ENCODE measurements at regions not wholly inside any gene's neighbourhood (a gene's known extent, or its start where the extent isn't known, plus 50 kb on each side); places are given as distances from the start of the nearest gene placed in this dataset.
A peak's percentile ranks its signal among the peaks of the same experiment; 100 is the strongest.

DNA sequence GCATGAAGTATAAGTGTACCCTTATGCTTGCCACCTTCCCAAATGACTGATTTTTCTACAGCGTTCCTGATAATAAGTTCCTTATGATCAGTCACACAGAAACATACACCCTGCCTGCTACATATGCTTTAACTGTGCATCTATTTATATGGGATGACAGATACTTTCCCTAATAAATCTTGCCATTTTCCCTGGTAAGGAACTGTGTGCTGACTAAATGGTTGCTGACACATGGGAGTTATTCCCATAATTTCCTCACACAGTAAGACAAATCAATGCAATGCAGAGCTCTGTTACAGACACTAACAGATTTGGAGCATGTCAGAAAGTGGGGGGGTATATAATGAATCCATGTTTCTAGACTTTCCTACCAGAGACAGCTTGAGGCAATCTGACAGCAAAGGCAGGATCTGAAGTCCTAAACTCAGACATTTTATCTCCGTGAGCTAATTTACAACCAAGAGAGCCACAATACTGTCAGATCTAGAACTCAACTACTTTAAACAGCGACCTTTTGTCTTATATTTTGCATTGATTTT is 86.9 kb upstream of the TCF12 start:
- WGBS, 2 donors (ENCODE audit: extremely low coverage in 2 of 2, insufficient read length in 2 of 2, insufficient replicate concordance in 1 of 2): no CpG with 5 or more reads among the region's 3 CpGs
- Histone ChIP-seq H3K9ac (ENCODE audit: low read depth, low read length, poor library complexity) (no peak overlapping the region), H2AK5ac (ENCODE audit: low read depth, low read length) (no peak overlapping the region), H4K91ac (ENCODE audit: low read depth, low read length, poor library complexity) (no peak overlapping the region), H4K8ac (ENCODE audit: low read depth, low read length) (no peak overlapping the region), H2BK5ac (ENCODE audit: low read length) (no peak overlapping the region), H3K27me3 (ENCODE audit: control insufficient read depth in 3 of 3, insufficient read depth in 3 of 3, low read depth in 1 of 3, low read length in 3 of 3) (no peaks in the 10 kb centered on the region), H2AFZ (ENCODE audit: low read length) (no peak overlapping the region), H2BK15ac (ENCODE audit: low read length) (no peak overlapping the region), H2BK12ac (ENCODE audit: low read length) (no peak overlapping the region), H3K4me2 (ENCODE audit: insufficient read depth, low read length, poor library complexity, severe bottlenecking) (no peak overlapping the region), H3K4me3 (ENCODE audit: low read length in 2 of 2) (no peak overlapping the region), H3K9me3 (replicated peaks in 1 of 2; ENCODE audit: control insufficient read depth in 2 of 2, insufficient read depth in 1 of 2, low read depth in 1 of 2, low read length in 2 of 2) (no peaks in the 10 kb centered on the region), H2BK120ac (ENCODE audit: low read depth, low read length) (no peak overlapping the region), H3K27ac (replicated peaks; ENCODE audit: low read length) (no peak overlapping the region), H3K36me3 (replicated peaks in 1 of 2; ENCODE audit: control insufficient read depth in 2 of 2, insufficient read depth in 2 of 2, low read length in 2 of 2) (no peaks in the 10 kb centered on the region), H3K23ac (ENCODE audit: low read depth, low read length, poor library complexity) (no peak overlapping the region), H3K79me1 (ENCODE audit: low read depth, low read length) (no peaks in the 10 kb centered on the region), H3K4ac (ENCODE audit: low read length) (no peak overlapping the region), H3K4me1 (ENCODE audit: control insufficient read depth in 2 of 2, insufficient read depth in 1 of 2, low read depth in 1 of 2, low read length in 2 of 2) (no peaks in the 10 kb centered on the region), H3K14ac (ENCODE audit: low read length) (no peak overlapping the region), H3K18ac (ENCODE audit: low read length) (no peak overlapping the region)
- DNase-seq (ENCODE audit: low spot score): no peak

DNA sequence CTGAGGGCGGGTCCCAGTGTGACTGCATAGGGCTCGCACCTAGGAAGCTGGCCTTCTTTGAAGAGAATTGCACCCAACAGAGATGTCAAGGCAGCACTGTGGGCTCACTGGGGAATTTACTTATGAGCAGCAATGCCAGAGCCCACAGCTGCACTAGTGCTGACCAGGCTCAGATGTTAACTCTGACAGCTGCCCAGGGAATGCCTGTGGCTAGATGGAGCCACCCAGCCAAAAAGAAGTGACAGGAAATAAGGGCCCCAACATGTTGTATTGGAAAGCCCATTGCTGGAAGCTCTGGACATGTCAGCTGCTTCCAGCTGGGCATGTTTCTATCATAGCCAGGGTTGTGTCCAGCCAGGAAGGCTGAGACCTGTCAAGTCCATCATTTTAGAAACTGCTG is 90.9 kb upstream of the ZNF280D start:
- no peak for DNase-seq (ENCODE audit: low spot score)
- H3K79me1 ChIP-seq (ENCODE audit: low read depth, low read length): no peaks in the 10 kb centered on the region
- H2BK5ac ChIP-seq (ENCODE audit: low read length): no peak overlapping the region
- H3K36me3 ChIP-seq (replicated peaks in 1 of 2; ENCODE audit: control insufficient read depth in 2 of 2, insufficient read depth in 2 of 2, low read length in 2 of 2): no peaks in the 10 kb centered on the region
- peaks cover 3 to 4% of the 10 kb centered on the region in 2 donors for H3K4me1 ChIP-seq (ENCODE audit: control insufficient read depth in 2 of 2, insufficient read depth in 1 of 2, low read depth in 1 of 2, low read length in 2 of 2)
- H2AK5ac ChIP-seq (ENCODE audit: low read depth, low read length): no peak overlapping the region
- H3K4me2 ChIP-seq (ENCODE audit: insufficient read depth, low read length, poor library complexity, severe bottlenecking): no peak overlapping the region
- H2BK15ac ChIP-seq (ENCODE audit: low read length): no peak overlapping the region
- H3K14ac ChIP-seq (ENCODE audit: low read length): no peak overlapping the region
- peak overlapping the region; percentile 30 for H2AFZ ChIP-seq (ENCODE audit: low read length)
- no peak overlapping the region for H4K91ac ChIP-seq (ENCODE audit: low read depth, low read length, poor library complexity)
- H2BK12ac ChIP-seq (ENCODE audit: low read length): no peak overlapping the region
- no peaks in the 10 kb centered on the region for H3K27me3 ChIP-seq (ENCODE audit: control insufficient read depth in 3 of 3, insufficient read depth in 3 of 3, low read depth in 1 of 3, low read length in 3 of 3)
- H3K4me3 ChIP-seq (ENCODE audit: low read length in 2 of 2): no peak overlapping the region
- no peak overlapping the region for H3K27ac ChIP-seq (replicated peaks; ENCODE audit: low read length)
- H2BK120ac ChIP-seq (ENCODE audit: low read depth, low read length): no peak overlapping the region
- no peak overlapping the region for H4K8ac ChIP-seq (ENCODE audit: low read depth, low read length)
- no peak overlapping the region for H3K4ac ChIP-seq (ENCODE audit: low read length)
- no peak overlapping the region for H3K18ac ChIP-seq (ENCODE audit: low read length)
- no peaks in the 10 kb centered on the region for H3K9me3 ChIP-seq (replicated peaks in 1 of 2; ENCODE audit: control insufficient read depth in 2 of 2, insufficient read depth in 1 of 2, low read depth in 1 of 2, low read length in 2 of 2)
- H3K9ac ChIP-seq (ENCODE audit: low read depth, low read length, poor library complexity): no peak overlapping the region
- WGBS, 2 donors (ENCODE audit: extremely low coverage in 2 of 2, insufficient read length in 2 of 2, insufficient replicate concordance in 1 of 2): no CpG with 5 or more reads among the region's 2 CpGs
- peak overlapping the region; percentile 36 for H3K23ac ChIP-seq (ENCODE audit: low read depth, low read length, poor library complexity)

DNA sequence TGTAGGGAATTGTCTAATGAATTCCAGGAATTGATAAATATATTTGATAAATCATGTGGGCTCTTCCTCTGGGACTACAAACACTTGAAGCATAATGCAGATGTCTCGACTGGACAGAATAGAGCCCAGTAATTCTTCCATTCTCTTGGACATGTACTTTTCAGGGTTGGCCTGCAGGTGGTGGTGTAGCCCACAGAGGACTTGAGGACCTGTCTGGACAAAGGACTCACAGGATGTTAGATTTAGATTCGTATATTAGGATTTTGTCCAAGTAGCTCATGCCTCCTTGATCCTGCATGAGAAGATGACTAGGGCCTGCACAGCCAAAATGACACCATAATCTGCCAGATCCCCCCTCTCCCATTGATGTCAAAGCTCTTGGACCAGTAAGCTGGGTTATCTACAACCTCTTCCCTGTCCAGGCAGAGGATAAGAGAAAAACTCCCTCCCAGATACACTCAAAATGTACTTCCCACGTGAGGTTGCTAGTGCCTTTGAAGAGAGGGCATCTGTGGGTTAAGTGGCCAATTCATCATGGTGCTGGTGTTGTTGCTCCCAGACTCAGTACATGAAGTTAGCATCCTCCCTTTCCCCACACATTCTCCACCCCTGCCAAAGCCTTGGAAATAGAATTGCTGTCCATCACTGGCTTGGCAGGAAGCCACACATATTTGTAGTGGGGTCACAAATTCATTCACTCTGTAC is 88.6 kb upstream of the ZNF280D start:
- H3K36me3 ChIP-seq (replicated peaks in 1 of 2; ENCODE audit: control insufficient read depth in 2 of 2, insufficient read depth in 2 of 2, low read length in 2 of 2): no peaks in the 10 kb centered on the region
- WGBS, 2 donors (ENCODE audit: extremely low coverage in 2 of 2, insufficient read length in 2 of 2, insufficient replicate concordance in 1 of 2): no CpG with 5 or more reads among the region's 3 CpGs
- no peak overlapping the region for H2BK15ac ChIP-seq (ENCODE audit: low read length)
- no peak overlapping the region for H4K8ac ChIP-seq (ENCODE audit: low read depth, low read length)
- H3K9ac ChIP-seq (ENCODE audit: low read depth, low read length, poor library complexity): no peak overlapping the region
- no peak overlapping the region for H2BK12ac ChIP-seq (ENCODE audit: low read length)
- no peak overlapping the region for H2AK5ac ChIP-seq (ENCODE audit: low read depth, low read length)
- peak; percentile 14 for DNase-seq (ENCODE audit: low spot score)
- H3K4me1 ChIP-seq (ENCODE audit: control insufficient read depth in 2 of 2, insufficient read depth in 1 of 2, low read depth in 1 of 2, low read length in 2 of 2): peaks cover 7 to 12% of the 10 kb centered on the region in 2 donors
- no peak overlapping the region for H3K4me2 ChIP-seq (ENCODE audit: insufficient read depth, low read length, poor library complexity, severe bottlenecking)
- no peaks in the 10 kb centered on the region for H3K27me3 ChIP-seq (ENCODE audit: control insufficient read depth in 3 of 3, insufficient read depth in 3 of 3, low read depth in 1 of 3, low read length in 3 of 3)
- H2BK120ac ChIP-seq (ENCODE audit: low read depth, low read length): no peak overlapping the region
- peak overlapping the region; percentile 79 for H2AFZ ChIP-seq (ENCODE audit: low read length)
- no peak overlapping the region for H3K18ac ChIP-seq (ENCODE audit: low read length)
- no peak overlapping the region for H3K23ac ChIP-seq (ENCODE audit: low read depth, low read length, poor library complexity)
- no peak overlapping the region for H3K4ac ChIP-seq (ENCODE audit: low read length)
- no peak overlapping the region for H3K4me3 ChIP-seq (ENCODE audit: low read length in 2 of 2)
- H3K27ac ChIP-seq (replicated peaks; ENCODE audit: low read length): no peak overlapping the region
- no peak overlapping the region for H4K91ac ChIP-seq (ENCODE audit: low read depth, low read length, poor library complexity)
- H3K14ac ChIP-seq (ENCODE audit: low read length): no peak overlapping the region
- H2BK5ac ChIP-seq (ENCODE audit: low read length): no peak overlapping the region
- no peaks in the 10 kb centered on the region for H3K79me1 ChIP-seq (ENCODE audit: low read depth, low read length)
- H3K9me3 ChIP-seq (replicated peaks in 1 of 2; ENCODE audit: control insufficient read depth in 2 of 2, insufficient read depth in 1 of 2, low read depth in 1 of 2, low read length in 2 of 2): no peaks in the 10 kb centered on the region

DNA sequence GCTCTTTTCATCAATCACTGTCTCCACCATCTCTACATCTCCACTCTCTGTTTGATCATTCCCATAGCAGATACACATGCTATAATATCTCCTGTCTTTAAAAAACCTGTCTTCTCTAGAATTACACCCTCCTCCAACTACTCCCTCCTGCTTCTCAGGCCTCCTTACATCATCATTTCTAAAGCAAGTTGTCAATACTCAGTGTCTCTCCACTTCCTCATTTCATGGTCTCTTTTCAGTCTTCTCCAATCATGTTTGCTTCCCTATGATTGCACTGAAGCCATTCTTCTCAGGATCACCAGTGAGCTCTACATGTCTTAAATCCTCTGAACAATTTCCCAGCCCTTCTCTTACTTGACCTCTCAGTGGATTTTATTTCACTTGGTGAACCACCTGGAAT is 87.0 kb upstream of the ZNF280D start:
- Histone ChIP-seq H3K14ac (ENCODE audit: low read length) (no peak overlapping the region), H4K91ac (ENCODE audit: low read depth, low read length, poor library complexity) (no peak overlapping the region), H3K27ac (replicated peaks; ENCODE audit: low read length) (no peak overlapping the region), H3K9ac (ENCODE audit: low read depth, low read length, poor library complexity) (no peak overlapping the region), H3K79me1 (ENCODE audit: low read depth, low read length) (no peaks in the 10 kb centered on the region), H2BK120ac (ENCODE audit: low read depth, low read length) (no peak overlapping the region), H3K4me1 (ENCODE audit: control insufficient read depth in 2 of 2, insufficient read depth in 1 of 2, low read depth in 1 of 2, low read length in 2 of 2) (peaks cover 7 to 14% of the 10 kb centered on the region in 2 donors), H3K18ac (ENCODE audit: low read length) (no peak overlapping the region), H2AFZ (ENCODE audit: low read length) (no peak overlapping the region), H3K27me3 (ENCODE audit: control insufficient read depth in 3 of 3, insufficient read depth in 3 of 3, low read depth in 1 of 3, low read length in 3 of 3) (no peaks in the 10 kb centered on the region), H2BK15ac (ENCODE audit: low read length) (no peak overlapping the region), H4K8ac (ENCODE audit: low read depth, low read length) (no peak overlapping the region), H3K36me3 (replicated peaks in 1 of 2; ENCODE audit: control insufficient read depth in 2 of 2, insufficient read depth in 2 of 2, low read length in 2 of 2) (no peaks in the 10 kb centered on the region), H3K9me3 (replicated peaks in 1 of 2; ENCODE audit: control insufficient read depth in 2 of 2, insufficient read depth in 1 of 2, low read depth in 1 of 2, low read length in 2 of 2) (no peaks in the 10 kb centered on the region), H2BK12ac (ENCODE audit: low read length) (no peak overlapping the region), H2BK5ac (ENCODE audit: low read length) (no peak overlapping the region), H3K23ac (ENCODE audit: low read depth, low read length, poor library complexity) (no peak overlapping the region), H3K4me2 (ENCODE audit: insufficient read depth, low read length, poor library complexity, severe bottlenecking) (no peak overlapping the region), H2AK5ac (ENCODE audit: low read depth, low read length) (no peak overlapping the region), H3K4ac (ENCODE audit: low read length) (no peak overlapping the region), H3K4me3 (ENCODE audit: low read length in 2 of 2) (no peak overlapping the region)
- DNase-seq (ENCODE audit: low spot score): no peak

Measured in neuronal stem cell (in vitro differentiated cells).